AG04450 (cell line): ENCODE measurements at regions not wholly inside any gene's neighbourhood (a gene's known extent, or its start where the extent isn't known, plus 50 kb on each side); places are given as distances from the start of the nearest gene placed in this dataset.

Experiments used
- CTCF ChIA-PET: fragments of 300-600, 350-600 bp; formaldehyde crosslinking; extraction: SDS; loops from one replicate; lab custom pipeline; 2022; ENCODE audit warnings: antibody characterized with exemption, inconsistent platforms; lab: Charles Lee
- POLR2A ChIA-PET: fragments of 350-600 bp; formaldehyde crosslinking; extraction: SDS; loops from one replicate; lab custom pipeline; 2021; ENCODE audit warnings: antibody characterized with exemption, inconsistent platforms; lab: Yijun Ruan, JAX
- DNase-seq: peaks from one replicate; pipeline ENCODE4 v3.0.0-alpha.2; 2011; ENCODE audit warnings: low read depth, low spot score
- H3K27ac ChIP-seq: one replicate; pipeline ENCODE4 v1.5.1; 2012; ENCODE audit warnings: low read depth, low read length, control low read depth
- H3K27me3 ChIP-seq: one replicate; pipeline ENCODE4 v1.6.0; 2012; ENCODE audit warnings: low read length; ENCODE audit not compliant: control insufficient read depth, insufficient read depth
- H3K4me3 ChIP-seq: 2 replicates; pipeline ENCODE4 v1.5.1; 2011; ENCODE audit warnings: mild to moderate bottlenecking, low read depth, low read length, control low read depth
- H3K9me3 ChIP-seq: 2 replicates; pipeline ENCODE4 v1.5.1; 2012; ENCODE audit warnings: low read length; ENCODE audit not compliant: control insufficient read depth, insufficient read depth
- CTCF ChIP-seq: IDR thresholded peaks from 2 replicates; pipeline ENCODE4 v1.5.1; 2011; ENCODE audit warnings: low read depth, low read length, control low read depth, inconsistent platforms

GRCh38 chr9:28912621-28913020 is 1339.3 kb upstream of the C9orf72 start:
- CTCF ChIA-PET = no interaction called here
- no peaks in the 10 kb centered on the region for H3K9me3 ChIP-seq
- no peak for TF ChIP-seq CTCF
- DNase-seq = no peak
- POLR2A ChIA-PET = no interaction called here
- no peak overlapping the region for H3K27ac ChIP-seq
- no peaks in the 10 kb centered on the region for H3K27me3 ChIP-seq
- H3K4me3 ChIP-seq = no peak overlapping the region

DNA sequence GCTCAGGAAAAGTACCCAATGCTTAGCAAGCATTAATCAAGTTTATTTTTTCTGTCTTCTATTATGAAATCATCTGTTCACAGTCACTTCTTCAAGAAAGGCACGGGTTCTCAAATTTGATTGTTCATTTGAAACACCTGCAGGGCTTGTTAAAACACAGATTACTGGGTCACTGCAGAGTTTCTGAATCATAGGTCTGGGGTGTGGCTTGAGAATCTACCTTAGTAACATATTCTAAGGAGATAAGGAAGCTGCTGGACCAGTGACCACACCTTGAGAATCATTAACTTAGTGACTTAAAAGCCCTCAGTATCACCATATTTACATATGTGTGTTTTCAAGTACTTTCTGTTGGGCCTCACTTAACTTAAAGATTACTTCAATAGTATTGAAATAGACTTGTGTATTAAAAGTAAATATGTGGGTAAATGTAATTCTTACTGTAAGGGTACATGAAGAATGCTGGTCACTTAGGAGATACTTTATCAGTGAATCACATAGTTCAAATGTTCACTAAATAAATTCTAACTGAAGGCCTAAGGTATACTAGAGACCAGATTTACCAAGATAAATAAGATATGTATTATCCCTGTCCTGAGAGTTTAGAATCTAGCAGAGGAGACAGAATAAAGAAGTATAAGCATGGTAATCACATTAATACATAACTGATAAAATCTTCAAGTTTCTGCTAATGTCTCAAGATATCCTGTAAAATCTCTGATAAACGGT is 1342.1 kb upstream of the C9orf72 start:
- Histone ChIP-seq H3K4me3 (no peak overlapping the region), H3K9me3 (no peaks in the 10 kb centered on the region), H3K27me3 (no peaks in the 10 kb centered on the region), H3K27ac (no peak overlapping the region)
- POLR2A ChIA-PET = no interaction called here
- no peak for DNase-seq
- CTCF ChIA-PET = no interaction called here
- no peak for TF ChIP-seq CTCF

- POLR2A ChIA-PET = no interaction called here
- no peak for DNase-seq
- Histone ChIP-seq H3K27me3 (no peaks in the 10 kb centered on the region), H3K9me3 (no peaks in the 10 kb centered on the region), H3K4me3 (no peak overlapping the region), H3K27ac (no peak overlapping the region)
- TF ChIP-seq CTCF = no peak
- CTCF ChIA-PET = no interaction called here
Measured at GRCh38 chr9:28916348-28916747, 1343.1 kb upstream of the C9orf72 start.

GRCh38 chr9:28921857-28922500 is 1348.7 kb upstream of the C9orf72 start:
- H3K4me3 ChIP-seq = no peak overlapping the region
- H3K27me3 ChIP-seq = no peaks in the 10 kb centered on the region
- TF ChIP-seq CTCF = no peak
- ChIA-PET POLR2A (no interaction called here), CTCF (no interaction called here)
- H3K9me3 ChIP-seq = no peaks in the 10 kb centered on the region
- H3K27ac ChIP-seq = no peak overlapping the region
- DNase-seq = no peak

DNA sequence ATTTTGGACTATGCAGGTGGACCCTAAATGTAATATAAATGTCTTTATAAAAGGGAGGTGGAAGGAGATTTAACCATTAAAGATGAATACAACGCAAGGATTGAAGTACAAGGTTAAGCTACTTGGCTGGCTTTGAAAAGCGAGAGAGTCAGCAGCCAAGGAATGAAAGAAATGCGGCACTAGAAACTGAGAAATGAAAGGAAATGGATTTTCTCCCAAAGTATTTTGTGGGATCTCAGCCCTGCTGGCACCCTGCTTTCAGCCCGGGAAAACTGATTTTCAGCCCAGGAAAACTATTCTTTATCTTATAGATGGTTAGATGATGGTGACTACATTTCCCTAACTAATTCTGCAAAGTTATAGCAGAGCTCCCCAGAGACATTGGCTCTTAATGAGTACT is 1349.6 kb upstream of the C9orf72 start:
- H3K4me3 ChIP-seq = no peak overlapping the region
- no peaks in the 10 kb centered on the region for H3K27me3 ChIP-seq
- no peak for DNase-seq
- CTCF ChIA-PET = no interaction called here
- H3K9me3 ChIP-seq = no peaks in the 10 kb centered on the region
- H3K27ac ChIP-seq = no peak overlapping the region
- no peak for TF ChIP-seq CTCF
- POLR2A ChIA-PET = interaction anchor here (0.7 kb wide), 1 partner anchor 39 kb away, joined by 4 read pairs; no protein-coding TSS in a partner anchor
